ENCODE measurements at regions not wholly inside any gene's neighbourhood (a gene's known extent, or its start where the extent isn't known, plus 50 kb on each side); places are given as distances from the start of the nearest gene placed in this dataset.
"Not testable (repeated sequence)": the region's sequence is repeated elsewhere in the genome, so short reads cannot be mapped to it uniquely, and the experiment has no call there.

GRCh38 chr20:1801929-1802306 lies 93.3 kb upstream of the SIRPA start:
- Mint-ChIP-seq H3K27ac (peak overlapping the region; percentile 18), H3K27me3 (no peaks in the 10 kb centered on the region), H3K36me3 (no peaks in the 10 kb centered on the region), H3K9me3 (no peaks in the 10 kb centered on the region), H3K4me3 (peak overlapping the region; percentile 84), H3K4me1 (peaks cover 19% of the 10 kb centered on the region)
- ATAC-seq (ENCODE audit: low read depth) (no peak), DNase-seq (ENCODE audit: low spot score in 2 of 2) (no peak)

GRCh38 chr20:1801225-1801928 lies 93.8 kb upstream of the SIRPA start:
- Mint-ChIP-seq H3K9me3 (no peaks in the 10 kb centered on the region), H3K4me1 (peaks cover 19% of the 10 kb centered on the region), H3K36me3 (no peaks in the 10 kb centered on the region), H3K27ac (peak overlapping the region; percentile 18), H3K27me3 (no peaks in the 10 kb centered on the region), H3K4me3 (no peak overlapping the region)
- ATAC-seq (ENCODE audit: low read depth): no peak
- no peak for DNase-seq (ENCODE audit: low spot score in 2 of 2)

- Mint-ChIP-seq H3K27ac (no peak overlapping the region), H3K27me3 (no peaks in the 10 kb centered on the region), H3K9me3 (no peaks in the 10 kb centered on the region), H3K4me3 (no peak overlapping the region), H3K4me1 (peaks cover 19% of the 10 kb centered on the region), H3K36me3 (no peaks in the 10 kb centered on the region)
- DNase-seq (ENCODE audit: low spot score in 2 of 2) (no peak), ATAC-seq (ENCODE audit: low read depth) (no peak)
Observed at GRCh38 chr20:1800777-1801176, 94.4 kb upstream of the SIRPA start.

- ATAC-seq (ENCODE audit: low read depth) (no peak), DNase-seq (ENCODE audit: low spot score in 2 of 2) (no peak)
- H3K4me3 Mint-ChIP-seq: no peak overlapping the region
- H3K27ac Mint-ChIP-seq: no peak overlapping the region
- H3K27me3 Mint-ChIP-seq: no peaks in the 10 kb centered on the region
- H3K36me3 Mint-ChIP-seq: no peaks in the 10 kb centered on the region
- H3K9me3 Mint-ChIP-seq: no peaks in the 10 kb centered on the region
- peaks cover 19% of the 10 kb centered on the region for H3K4me1 Mint-ChIP-seq
Observed at GRCh38 chr20:1800180-1800579, 95.0 kb upstream of the SIRPA start.

- not testable (repeated sequence) for H3K9me3 Mint-ChIP-seq; H3K36me3 Mint-ChIP-seq; H3K4me3 Mint-ChIP-seq; DNase-seq (ENCODE audit: low spot score in 2 of 2); ATAC-seq (ENCODE audit: low read depth); H3K27me3 Mint-ChIP-seq; H3K27ac Mint-ChIP-seq
- peaks cover 19% of the 10 kb centered on the region for H3K4me1 Mint-ChIP-seq
Observed at GRCh38 chr20:1799746-1800145, 95.5 kb upstream of the SIRPA start.

GRCh38 chr20:1798982-1799381 lies 96.2 kb upstream of the SIRPA start:
- Mint-ChIP-seq H3K27me3 (no peaks in the 10 kb centered on the region), H3K36me3 (no peaks in the 10 kb centered on the region), H3K9me3 (no peaks in the 10 kb centered on the region), H3K27ac (no peak overlapping the region), H3K4me3 (no peak overlapping the region), H3K4me1 (peaks cover 11% of the 10 kb centered on the region)
- ATAC-seq (ENCODE audit: low read depth): no peak
- no peak for DNase-seq (ENCODE audit: low spot score in 2 of 2)

- Mint-ChIP-seq H3K4me1 (no peaks in the 10 kb centered on the region), H3K36me3 (no peaks in the 10 kb centered on the region), H3K4me3 (no peak overlapping the region), H3K27ac (no peak overlapping the region), H3K27me3 (no peaks in the 10 kb centered on the region), H3K9me3 (no peaks in the 10 kb centered on the region)
- no peak for ATAC-seq (ENCODE audit: low read depth)
- no peak for DNase-seq (ENCODE audit: low spot score in 2 of 2)
Observed at GRCh38 chr20:1793821-1794220, 101.4 kb upstream of the SIRPA start.

- no peaks in the 10 kb centered on the region for H3K4me1 Mint-ChIP-seq
- DNase-seq (ENCODE audit: low spot score in 2 of 2): no peak
- no peaks in the 10 kb centered on the region for H3K9me3 Mint-ChIP-seq
- peaks cover 6% of the 10 kb centered on the region for H3K27me3 Mint-ChIP-seq
- no peak for ATAC-seq (ENCODE audit: low read depth)
- H3K36me3 Mint-ChIP-seq: no peaks in the 10 kb centered on the region
- H3K4me3 Mint-ChIP-seq: no peak overlapping the region
- H3K27ac Mint-ChIP-seq: no peak overlapping the region
Observed at GRCh38 chr20:1792274-1792673, 102.9 kb upstream of the SIRPA start.

GRCh38 chr20:1790386-1790785 lies 104.8 kb upstream of the SIRPA start:
- H3K4me1 Mint-ChIP-seq: peaks cover 12% of the 10 kb centered on the region
- peaks cover 17% of the 10 kb centered on the region for H3K27me3 Mint-ChIP-seq
- H3K9me3 Mint-ChIP-seq: no peaks in the 10 kb centered on the region
- no peak overlapping the region for H3K27ac Mint-ChIP-seq
- DNase-seq (ENCODE audit: low spot score in 2 of 2) (no peak), ATAC-seq (ENCODE audit: low read depth) (no peak)
- H3K4me3 Mint-ChIP-seq: no peak overlapping the region
- no peaks in the 10 kb centered on the region for H3K36me3 Mint-ChIP-seq

GRCh38 chr20:1788044-1788443 lies 107.2 kb upstream of the SIRPA start:
- no peak for DNase-seq (ENCODE audit: low spot score in 2 of 2)
- Mint-ChIP-seq H3K27ac (no peak overlapping the region), H3K4me3 (no peak overlapping the region), H3K27me3 (peaks cover 21% of the 10 kb centered on the region), H3K9me3 (no peaks in the 10 kb centered on the region), H3K4me1 (peaks cover 18% of the 10 kb centered on the region), H3K36me3 (no peaks in the 10 kb centered on the region)
- ATAC-seq (ENCODE audit: low read depth): no peak

- Mint-ChIP-seq H3K9me3 (no peaks in the 10 kb centered on the region), H3K27me3 (peaks cover 24% of the 10 kb centered on the region), H3K4me1 (peaks cover 20% of the 10 kb centered on the region), H3K36me3 (no peaks in the 10 kb centered on the region), H3K27ac (no peak overlapping the region), H3K4me3 (no peak overlapping the region)
- DNase-seq (ENCODE audit: low spot score in 2 of 2): no peak
- ATAC-seq (ENCODE audit: low read depth): no peak
Observed at GRCh38 chr20:1786486-1786885, 108.7 kb upstream of the SIRPA start.

- H3K27ac Mint-ChIP-seq: no peak overlapping the region
- H3K9me3 Mint-ChIP-seq: no peaks in the 10 kb centered on the region
- no peak overlapping the region for H3K4me3 Mint-ChIP-seq
- DNase-seq (ENCODE audit: low spot score in 2 of 2): no peak
- no peaks in the 10 kb centered on the region for H3K36me3 Mint-ChIP-seq
- ATAC-seq (ENCODE audit: low read depth): no peak
- H3K4me1 Mint-ChIP-seq: peaks cover 20% of the 10 kb centered on the region
- peaks cover 29% of the 10 kb centered on the region for H3K27me3 Mint-ChIP-seq
Observed at GRCh38 chr20:1784586-1784985, 110.6 kb upstream of the SIRPA start.

- ATAC-seq (ENCODE audit: low read depth) (peak; percentile 69), DNase-seq (ENCODE audit: low spot score in 2 of 2) (no peak)
- Mint-ChIP-seq H3K27ac (no peak overlapping the region), H3K4me1 (peaks cover 20% of the 10 kb centered on the region), H3K27me3 (peaks cover 28% of the 10 kb centered on the region), H3K4me3 (no peak overlapping the region), H3K36me3 (no peaks in the 10 kb centered on the region), H3K9me3 (no peaks in the 10 kb centered on the region)
Observed at GRCh38 chr20:1783245-1783644, 112.0 kb upstream of the SIRPA start.

- Mint-ChIP-seq H3K4me3 (no peak overlapping the region), H3K27me3 (peaks cover 23% of the 10 kb centered on the region), H3K36me3 (no peaks in the 10 kb centered on the region), H3K4me1 (peaks cover 22% of the 10 kb centered on the region), H3K9me3 (no peaks in the 10 kb centered on the region), H3K27ac (peak overlapping the region; percentile 67)
- ATAC-seq (ENCODE audit: low read depth) (no peak), DNase-seq (ENCODE audit: low spot score in 2 of 2) (no peak)
Observed at GRCh38 chr20:1782181-1782580, 113.0 kb upstream of the SIRPA start.

GRCh38 chr20:1779567-1779966 lies 115.6 kb upstream of the SIRPA start:
- no peak overlapping the region for H3K4me3 Mint-ChIP-seq

More at GRCh38 chr20:1779567-1779966, 115.6 kb upstream of the SIRPA start:
- H3K4me1 Mint-ChIP-seq: peaks cover 19% of the 10 kb centered on the region
- H3K27me3 Mint-ChIP-seq: peaks cover 10% of the 10 kb centered on the region
- no peaks in the 10 kb centered on the region for H3K36me3 Mint-ChIP-seq
- H3K9me3 Mint-ChIP-seq: no peaks in the 10 kb centered on the region
- DNase-seq (ENCODE audit: low spot score in 2 of 2) (no peak), ATAC-seq (ENCODE audit: low read depth) (no peak)
- H3K27ac Mint-ChIP-seq: no peak overlapping the region
